AG09319 (cell line): ENCODE measurements at regions not wholly inside any gene's neighbourhood (a gene's known extent, or its start where the extent isn't known, plus 50 kb on each side); places are given as distances from the start of the nearest gene placed in this dataset.
"Not testable (repeated sequence)": the region's sequence is repeated elsewhere in the genome, so short reads cannot be mapped to it uniquely, and the experiment has no call there.

Source experiments
- DNase-seq: peaks from one replicate; pipeline ENCODE4 v3.0.0-alpha.2; 2010; ENCODE audit warnings: low read depth; ENCODE audit errors: extremely low read depth
- TF ChIP-seq, protein P1 (sequence below): IDR thresholded peaks from 2 replicates; pipeline ENCODE4 v1.5.1; 2011; ENCODE audit warnings: low read depth, mild to moderate bottlenecking, inconsistent platforms, low read length, moderate library complexity

DNA sequence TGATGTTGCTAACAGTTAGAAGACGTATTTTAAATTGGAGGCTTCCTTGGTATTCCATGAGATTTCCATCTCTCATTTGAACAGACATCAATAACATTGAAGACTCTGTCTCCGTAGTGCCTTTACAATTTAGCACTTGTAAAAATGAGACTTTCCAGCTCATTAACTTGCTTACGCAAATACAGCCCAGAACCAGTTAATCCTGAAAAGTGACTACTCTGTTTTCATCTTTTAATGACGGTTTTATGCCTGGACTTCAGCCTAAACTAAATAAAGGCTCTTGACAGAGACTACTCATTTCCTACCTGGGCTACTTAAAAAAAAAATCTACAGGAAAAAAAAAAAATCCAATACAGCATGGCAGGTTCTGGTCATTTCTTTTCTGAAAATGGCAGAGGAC, 148.6 kb downstream of the LRATD1 start:
- no peak for DNase-seq
- TF ChIP-seq, protein P1, sequence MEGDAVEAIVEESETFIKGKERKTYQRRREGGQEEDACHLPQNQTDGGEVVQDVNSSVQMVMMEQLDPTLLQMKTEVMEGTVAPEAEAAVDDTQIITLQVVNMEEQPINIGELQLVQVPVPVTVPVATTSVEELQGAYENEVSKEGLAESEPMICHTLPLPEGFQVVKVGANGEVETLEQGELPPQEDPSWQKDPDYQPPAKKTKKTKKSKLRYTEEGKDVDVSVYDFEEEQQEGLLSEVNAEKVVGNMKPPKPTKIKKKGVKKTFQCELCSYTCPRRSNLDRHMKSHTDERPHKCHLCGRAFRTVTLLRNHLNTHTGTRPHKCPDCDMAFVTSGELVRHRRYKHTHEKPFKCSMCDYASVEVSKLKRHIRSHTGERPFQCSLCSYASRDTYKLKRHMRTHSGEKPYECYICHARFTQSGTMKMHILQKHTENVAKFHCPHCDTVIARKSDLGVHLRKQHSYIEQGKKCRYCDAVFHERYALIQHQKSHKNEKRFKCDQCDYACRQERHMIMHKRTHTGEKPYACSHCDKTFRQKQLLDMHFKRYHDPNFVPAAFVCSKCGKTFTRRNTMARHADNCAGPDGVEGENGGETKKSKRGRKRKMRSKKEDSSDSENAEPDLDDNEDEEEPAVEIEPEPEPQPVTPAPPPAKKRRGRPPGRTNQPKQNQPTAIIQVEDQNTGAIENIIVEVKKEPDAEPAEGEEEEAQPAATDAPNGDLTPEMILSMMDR: no peak

DNA sequence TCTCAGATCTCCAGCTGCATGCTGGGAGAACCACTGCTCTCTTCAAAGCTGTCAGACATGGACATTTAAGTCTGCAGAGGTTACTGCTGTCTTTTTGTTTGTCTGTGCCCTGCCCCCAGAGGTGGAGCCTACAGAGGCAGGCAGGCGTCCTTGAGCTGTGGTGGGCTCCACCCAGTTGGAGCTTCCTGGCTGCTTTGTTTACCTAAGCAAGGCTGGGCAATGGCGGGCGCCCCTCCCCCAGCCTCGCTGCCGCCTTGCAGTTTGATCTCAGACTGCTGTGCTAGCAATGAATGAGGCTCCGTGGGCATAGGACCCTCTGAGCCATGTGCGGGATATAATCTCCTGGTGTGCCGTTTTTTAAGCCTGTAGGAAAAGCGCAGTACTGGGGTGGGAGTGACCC, 156.3 kb downstream of the LRATD1 start:
- not testable (repeated sequence) for DNase-seq

DNA sequence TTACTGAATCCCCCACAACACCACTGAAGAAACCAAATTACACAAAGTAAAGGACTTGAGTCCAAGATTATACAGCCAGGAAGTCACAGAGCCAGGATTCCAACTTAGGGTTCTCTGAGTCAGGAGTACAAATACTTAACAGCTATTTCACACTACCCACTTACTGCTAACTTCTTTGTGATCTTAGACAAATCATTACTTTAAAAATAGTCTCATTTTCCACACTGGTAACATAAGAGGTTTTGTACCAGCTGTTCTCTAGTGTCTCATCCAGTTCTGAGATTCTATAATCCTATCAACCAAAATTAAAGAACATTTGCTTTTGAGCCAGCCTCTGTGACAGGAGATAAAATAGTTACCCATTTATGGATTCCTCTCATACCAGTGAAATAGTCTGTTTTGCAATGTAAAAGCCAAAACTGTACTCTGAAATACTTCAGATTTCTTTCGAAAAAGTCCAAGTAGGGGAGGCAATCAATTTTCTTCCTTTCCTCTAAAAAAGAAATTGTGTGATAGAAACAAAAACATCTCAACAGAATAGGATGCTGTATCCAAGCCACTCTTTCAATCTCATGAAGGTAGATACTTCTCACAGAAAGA, 157.6 kb downstream of the LRATD1 start:
- DNase-seq: no peak
- TF ChIP-seq, protein P1: no peak

DNA sequence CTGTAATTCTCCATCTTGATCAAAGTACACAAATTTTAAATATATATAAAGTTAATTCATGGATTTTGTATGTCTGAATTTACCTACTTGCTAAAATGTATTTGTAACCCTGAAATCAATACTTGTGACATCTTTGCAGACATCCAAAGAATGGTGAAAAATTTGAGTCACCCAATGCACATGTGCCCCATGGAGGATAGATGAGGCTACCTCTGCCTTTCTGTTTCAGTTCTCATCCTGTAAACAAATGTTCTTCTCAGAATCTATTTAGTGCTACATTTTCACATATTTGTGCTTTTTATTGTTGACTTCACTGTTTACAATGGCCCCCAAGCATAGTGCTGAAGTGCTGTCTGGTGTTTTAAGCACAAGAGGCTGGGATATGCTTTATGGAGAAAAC, 171.5 kb downstream of the LRATD1 start:
- TF ChIP-seq, protein P1: no peak

DNA sequence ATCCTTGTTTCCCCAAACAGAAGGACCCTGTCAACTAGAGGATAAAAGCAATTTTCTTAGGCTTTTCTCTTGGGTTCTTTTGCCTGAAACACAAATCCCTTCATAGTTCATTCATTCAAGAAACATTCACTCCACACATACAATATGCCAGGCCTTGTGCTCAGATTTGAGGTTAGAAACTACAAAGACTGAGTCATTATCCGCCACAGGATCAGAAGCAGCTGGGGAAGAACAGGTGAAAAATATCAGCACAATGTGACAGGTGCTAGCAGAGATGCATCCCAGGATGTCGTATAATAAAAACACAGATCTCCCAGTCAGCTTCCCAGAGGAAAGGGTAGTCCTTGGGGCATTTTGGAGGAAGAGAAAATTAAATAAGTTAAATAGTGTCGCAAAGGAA, 172.4 kb downstream of the LRATD1 start:
- TF ChIP-seq, protein P1: no peak
- DNase-seq: no peak

More for the DNA sequence above, 171.5 kb downstream of the LRATD1 start:
- no peak for DNase-seq

DNA sequence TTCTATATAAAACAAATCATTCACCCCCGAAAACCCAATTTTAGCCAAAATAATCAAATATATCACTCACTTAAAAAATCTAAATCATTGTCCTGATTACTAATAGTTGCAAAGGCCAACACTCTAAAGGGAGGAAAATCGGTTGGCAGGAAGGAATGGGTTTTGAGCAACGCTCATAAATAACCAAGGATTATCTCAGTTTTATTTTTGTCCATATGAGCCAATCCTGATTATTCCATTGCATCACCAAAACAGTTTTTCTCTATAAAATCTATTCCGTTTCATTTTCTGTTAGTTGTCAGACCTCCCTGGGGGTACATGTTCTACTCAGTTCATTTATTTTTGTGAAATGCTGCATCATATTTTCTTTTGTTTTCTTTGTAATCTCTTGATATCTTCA, 174.1 kb downstream of the LRATD1 start:
- DNase-seq: no peak
- TF ChIP-seq, protein P1: no peak

DNA sequence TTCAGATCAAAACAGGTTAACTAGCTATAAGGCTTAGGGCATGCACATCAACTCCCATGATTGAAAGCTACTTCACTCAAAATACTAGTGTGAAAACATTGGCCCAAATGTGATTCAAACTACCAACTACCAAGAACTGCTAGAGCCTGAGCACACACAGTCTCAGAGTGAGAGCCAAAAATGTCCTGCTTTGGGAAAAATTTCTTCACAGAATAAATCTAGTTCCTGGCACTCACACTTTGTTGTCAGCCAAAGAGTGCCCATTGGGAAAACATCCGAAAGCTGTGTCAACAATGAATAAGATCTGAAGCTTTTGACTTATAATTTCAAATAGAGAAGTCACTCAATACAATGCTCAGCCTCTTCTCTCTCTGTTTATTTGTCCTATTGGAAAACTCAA, 182.7 kb downstream of the LRATD1 start:
- TF ChIP-seq, protein P1: no peak
- DNase-seq: no peak
